GM12878 (cell line): ENCODE measurements at regions not wholly inside any gene's neighbourhood (a gene's known extent, or its start where the extent isn't known, plus 50 kb on each side); places are given as distances from the start of the nearest gene placed in this dataset.

Experiments used
- ATAC-seq: fragments of 200-7000 bp; cut with Tn5 transposase; 3 replicates; pipeline ENCODE4 v1.9.1; 2020; ENCODE audit warnings: mild to moderate bottlenecking, moderate library complexity
- BruUV-seq: library from RNA; stranded (reverse); fragments of 400-500 nt; replicated peaks from 2 replicates; lab custom pipeline; 2021; lab: Mats Ljungman, UMichigan
- CTCF ChIA-PET: fragments of 300-600 bp; sonication (Branson Sonifier 250); formaldehyde crosslinking; extraction: SDS; loops from one replicate; lab custom pipeline; 2021; ENCODE audit warnings: inconsistent platforms; lab: Yijun Ruan, JAX
- POLR2A ChIA-PET: fragments of 350-600 bp; formaldehyde crosslinking; extraction: SDS; loops from one replicate; lab custom pipeline; 2021; ENCODE audit warnings: inconsistent platforms; lab: Charles Lee
- RAD21 ChIA-PET: fragments of 300-600 bp; sonication (Branson Sonifier 250); formaldehyde crosslinking; loops from one replicate; lab custom pipeline; 2023; ENCODE audit warnings: antibody characterized with exemption; ENCODE audit not compliant: unreplicated experiment; lab: Charles Lee
- SMC1A ChIA-PET: fragments of 300-600 bp; sonication (Branson Sonifier 250); formaldehyde crosslinking; loops from one replicate; lab custom pipeline; 2023; ENCODE audit not compliant: unreplicated experiment, uncharacterized antibody; lab: Charles Lee
- DNase-seq: peaks from one replicate; pipeline ENCODE4 v3.0.0-alpha.2; 2011; ENCODE audit warnings: low read depth, low spot score
- FAIRE-seq: peaks from 3 replicates; lab custom pipeline; 2011; peaks lifted over from hg19 to GRCh38; lab: Jason Lieb, UNC
- H2AFZ ChIP-seq: 2 replicates; pipeline ENCODE4 v1.6.0; 2011; ENCODE audit warnings: low read depth, low read length, control low read depth; ENCODE audit not compliant: control insufficient read depth
- H3K27ac ChIP-seq: 2 replicates; pipeline ENCODE4 v1.5.1; 2011; ENCODE audit warnings: control low read depth; ENCODE audit not compliant: control insufficient read depth, insufficient read depth
- H3K27me3 ChIP-seq, 2 experiments: replicated peaks in 1 of 2; 2 replicates each; pipeline versions ENCODE4 v1.6.0 to v1.6.1; 2011; ENCODE audit warnings: low read length in 1 of 2; ENCODE audit not compliant: control insufficient read depth in 2 of 2, insufficient read depth in 2 of 2
- H3K36me3 ChIP-seq, 2 experiments: 2 replicates each; pipeline ENCODE4 v1.5.1; 2011; ENCODE audit warnings: low read length in 1 of 2; ENCODE audit not compliant: control insufficient read depth in 2 of 2, insufficient read depth in 2 of 2
- H3K4me1 ChIP-seq: 2 replicates; pipeline ENCODE4 v1.6.1; 2011; ENCODE audit warnings: mild to moderate bottlenecking, low read length, moderate library complexity, mixed read lengths; ENCODE audit not compliant: control insufficient read depth, insufficient read depth
- H3K4me2 ChIP-seq: 2 replicates; pipeline ENCODE4 v1.6.0; 2011; ENCODE audit warnings: control low read depth; ENCODE audit not compliant: control insufficient read depth, insufficient read depth
- H3K4me3 ChIP-seq: fragments of 200-600 bp; sonication (generic); 2 replicates; pipeline ENCODE4 v1.5.1; 2016
- H3K79me2 ChIP-seq: 2 replicates; pipeline ENCODE4 v1.6.0; 2011; ENCODE audit warnings: low read length; ENCODE audit not compliant: control insufficient read depth, insufficient read depth
- H3K9ac ChIP-seq: 2 replicates; pipeline ENCODE4 v1.8.0; 2011; ENCODE audit warnings: low read length, control low read depth, mixed read lengths; ENCODE audit not compliant: control insufficient read depth, insufficient read depth
- H3K9me3 ChIP-seq: replicated peaks from 3 replicates; pipeline ENCODE4 v1.5.1; 2011; ENCODE audit warnings: mild to moderate bottlenecking, low read length; ENCODE audit not compliant: control insufficient read depth, insufficient read depth
- H4K20me1 ChIP-seq: 2 replicates; pipeline ENCODE4 v1.6.0; 2011; ENCODE audit not compliant: control insufficient read depth, insufficient read depth
- EGR1 ChIP-seq, 2 experiments: IDR thresholded peaks; 1 replicate in 1 of 2; 2 replicates in 1 of 2; pipeline ENCODE4 v1.6.1; 2011 to 2012; ENCODE audit warnings: low read depth in 2 of 2, low read length in 2 of 2, borderline replicate concordance in 1 of 2, mild to moderate bottlenecking in 1 of 2, moderate library complexity in 1 of 2
- EP300 ChIP-seq, 2 experiments: fragments of 150-350 bp in 1 of 2; IDR thresholded peaks; 2 replicates each; pipeline ENCODE4 v1.6.1; 2011 to 2012; ENCODE audit warnings: low read depth in 2 of 2, low read length in 2 of 2, borderline replicate concordance in 1 of 2, improper control_type of control experiment in 1 of 2, inconsistent platforms in 1 of 2; ENCODE audit not compliant: control insufficient read depth in 1 of 2
- RBBP5 ChIP-seq: fragments of 200-600 bp; sonication (generic); conservative IDR thresholded peaks from 2 replicates; pipeline ENCODE4 v1.6.1; 2016
- RFX5 ChIP-seq: IDR thresholded peaks from 2 replicates; pipeline ENCODE4 v1.6.1; 2011; ENCODE audit warnings: low read depth, low read length, improper control_type of control experiment
- SP1 ChIP-seq: IDR thresholded peaks from one replicate; pipeline ENCODE4 v1.6.1; 2011; ENCODE audit warnings: low read depth, low read length
- SUPT20H ChIP-seq: IDR thresholded peaks from 2 replicates; pipeline ENCODE4 v1.6.1; 2011; ENCODE audit warnings: low read depth, mild to moderate bottlenecking, low read length, moderate library complexity, borderline replicate concordance; ENCODE audit not compliant: control insufficient read depth
- WRNIP1 ChIP-seq: IDR thresholded peaks from 2 replicates; pipeline ENCODE4 v1.6.1; 2011; ENCODE audit warnings: low read depth, low read length, improper control_type of control experiment, borderline replicate concordance
- ZNF217 ChIP-seq: fragments of 450-650 bp; IDR thresholded peaks from 2 replicates; pipeline ENCODE4 v1.6.1; 2017; ENCODE audit warnings: antibody characterized with exemption, mild to moderate bottlenecking
- WGBS: methylation state at CpG from one replicate; pipeline ENCODE4 v1.1.6; 2016; ENCODE audit warnings: low lambda C conversion rate; ENCODE audit not compliant: insufficient replicate concordance, insufficient coverage; ENCODE audit errors: missing lambda C conversion rate; 5-methylcytosine and 5-hydroxymethylcytosine counted together
- in situ Hi-C: fragments of 300-500 bp; cut with MboI; formaldehyde crosslinking; loops from 9 replicates; pipeline ENCODE4 v1.14.3; 2018; ENCODE audit warnings: mixed read lengths
- intact Hi-C: fragments of 100-400 bp; cut with micrococcal nuclease; formaldehyde crosslinking; loops from one replicate; pipeline ENCODE4 v1.14.2; 2022; ENCODE audit not compliant: unreplicated experiment
- TF ChIP-seq, protein P1 (sequence below): fragments of 450-650 bp; IDR thresholded peaks from 2 replicates; pipeline ENCODE4 v1.6.1; 2016; ENCODE audit warnings: mild to moderate bottlenecking, moderate library complexity, borderline replicate concordance
- TF ChIP-seq, protein P2 (sequence below): fragments of 450-650 bp; IDR thresholded peaks from 2 replicates; pipeline ENCODE4 v1.6.1; 2016; ENCODE audit warnings: mild to moderate bottlenecking
- TF ChIP-seq, protein P3 (sequence below): IDR thresholded peaks from 2 replicates; pipeline ENCODE4 v1.6.1; 2011; ENCODE audit warnings: low read depth, mild to moderate bottlenecking, low read length, moderate library complexity, borderline replicate concordance; ENCODE audit errors: extremely low read depth
- TF ChIP-seq, protein P4 (sequence below): IDR thresholded peaks from 2 replicates; pipeline ENCODE4 v1.6.1; 2012; ENCODE audit warnings: low read depth, low read length, improper control_type of control experiment

DNA sequence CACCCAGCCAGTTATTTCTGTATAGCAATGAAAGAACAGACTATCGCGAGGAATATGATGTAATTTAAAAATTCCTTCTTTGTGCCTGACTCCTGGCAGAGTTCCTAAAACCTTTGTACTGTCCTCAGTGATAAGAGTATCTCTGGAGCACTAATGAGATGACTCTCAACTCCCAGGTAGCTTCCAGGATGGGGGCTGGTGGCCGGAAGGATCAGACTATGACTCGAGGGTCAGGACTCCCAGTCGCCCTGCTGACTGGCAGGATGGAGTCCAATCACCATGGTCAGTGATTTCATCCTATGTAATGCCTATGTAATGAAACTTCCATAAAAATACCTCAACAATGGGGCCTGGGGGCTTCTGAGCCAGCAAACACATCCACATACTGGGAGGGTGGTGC, 135.1 kb downstream of the SHANK2 start (continued):
- TF ChIP-seq, protein P1, sequence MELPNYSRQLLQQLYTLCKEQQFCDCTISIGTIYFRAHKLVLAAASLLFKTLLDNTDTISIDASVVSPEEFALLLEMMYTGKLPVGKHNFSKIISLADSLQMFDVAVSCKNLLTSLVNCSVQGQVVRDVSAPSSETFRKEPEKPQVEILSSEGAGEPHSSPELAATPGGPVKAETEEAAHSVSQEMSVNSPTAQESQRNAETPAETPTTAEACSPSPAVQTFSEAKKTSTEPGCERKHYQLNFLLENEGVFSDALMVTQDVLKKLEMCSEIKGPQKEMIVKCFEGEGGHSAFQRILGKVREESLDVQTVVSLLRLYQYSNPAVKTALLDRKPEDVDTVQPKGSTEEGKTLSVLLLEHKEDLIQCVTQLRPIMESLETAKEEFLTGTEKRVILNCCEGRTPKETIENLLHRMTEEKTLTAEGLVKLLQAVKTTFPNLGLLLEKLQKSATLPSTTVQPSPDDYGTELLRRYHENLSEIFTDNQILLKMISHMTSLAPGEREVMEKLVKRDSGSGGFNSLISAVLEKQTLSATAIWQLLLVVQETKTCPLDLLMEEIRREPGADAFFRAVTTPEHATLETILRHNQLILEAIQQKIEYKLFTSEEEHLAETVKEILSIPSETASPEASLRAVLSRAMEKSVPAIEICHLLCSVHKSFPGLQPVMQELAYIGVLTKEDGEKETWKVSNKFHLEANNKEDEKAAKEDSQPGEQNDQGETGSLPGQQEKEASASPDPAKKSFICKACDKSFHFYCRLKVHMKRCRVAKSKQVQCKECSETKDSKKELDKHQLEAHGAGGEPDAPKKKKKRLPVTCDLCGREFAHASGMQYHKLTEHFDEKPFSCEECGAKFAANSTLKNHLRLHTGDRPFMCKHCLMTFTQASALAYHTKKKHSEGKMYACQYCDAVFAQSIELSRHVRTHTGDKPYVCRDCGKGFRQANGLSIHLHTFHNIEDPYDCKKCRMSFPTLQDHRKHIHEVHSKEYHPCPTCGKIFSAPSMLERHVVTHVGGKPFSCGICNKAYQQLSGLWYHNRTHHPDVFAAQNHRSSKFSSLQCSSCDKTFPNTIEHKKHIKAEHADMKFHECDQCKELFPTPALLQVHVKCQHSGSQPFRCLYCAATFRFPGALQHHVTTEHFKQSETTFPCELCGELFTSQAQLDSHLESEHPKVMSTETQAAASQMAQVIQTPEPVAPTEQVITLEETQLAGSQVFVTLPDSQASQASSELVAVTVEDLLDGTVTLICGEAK, result no peak
- TF ChIP-seq, protein P2, sequence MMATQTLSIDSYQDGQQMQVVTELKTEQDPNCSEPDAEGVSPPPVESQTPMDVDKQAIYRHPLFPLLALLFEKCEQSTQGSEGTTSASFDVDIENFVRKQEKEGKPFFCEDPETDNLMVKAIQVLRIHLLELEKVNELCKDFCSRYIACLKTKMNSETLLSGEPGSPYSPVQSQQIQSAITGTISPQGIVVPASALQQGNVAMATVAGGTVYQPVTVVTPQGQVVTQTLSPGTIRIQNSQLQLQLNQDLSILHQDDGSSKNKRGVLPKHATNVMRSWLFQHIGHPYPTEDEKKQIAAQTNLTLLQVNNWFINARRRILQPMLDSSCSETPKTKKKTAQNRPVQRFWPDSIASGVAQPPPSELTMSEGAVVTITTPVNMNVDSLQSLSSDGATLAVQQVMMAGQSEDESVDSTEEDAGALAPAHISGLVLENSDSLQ, result no peak
- TF ChIP-seq RBBP5, result no peak
- TF ChIP-seq, all 136 proteins: peak for 0

DNA sequence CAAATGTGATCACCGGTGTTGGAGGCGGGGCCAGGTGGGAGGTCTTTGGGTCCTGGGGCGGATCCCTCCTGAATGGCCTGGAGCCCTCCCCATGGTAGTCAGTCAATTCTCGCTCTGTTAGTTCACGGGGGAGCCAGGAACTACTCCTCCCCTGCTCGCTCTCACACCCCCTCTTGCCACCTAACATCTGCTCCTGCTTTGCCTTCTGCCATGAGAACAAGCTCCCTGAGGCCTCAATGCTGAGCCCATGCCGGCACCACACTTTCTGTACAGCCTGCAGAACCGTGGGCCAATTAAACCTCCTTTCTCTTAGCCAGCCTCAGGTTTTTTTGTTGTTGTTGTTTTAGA, 135.7 kb downstream of the SHANK2 start:
- in situ Hi-C loops, result no loop called here
- no peak for FAIRE-seq
- no peak for ATAC-seq
- BruUV-seq, result no TSS peak
- WGBS, result 55% methylated on average over 7 of the region's 8 CpGs
- DNase-seq, result no peak
- Histone ChIP-seq H3K4me1 (peaks cover 8% of the 10 kb centered on the region), H3K4me2 (no peak overlapping the region), H2AFZ (no peak overlapping the region), H3K9me3 (no peaks in the 10 kb centered on the region), H3K9ac (no peak overlapping the region), H3K27me3 (peaks cover 0 to 2% of the 10 kb centered on the region in 2 experiments; a peak in 1 of 4 replicates), H3K36me3 (no peaks in the 10 kb centered on the region), H3K27ac (no peak overlapping the region), H3K4me3 (no peak overlapping the region), H4K20me1 (no peaks in the 10 kb centered on the region), H3K79me2 (no peaks in the 10 kb centered on the region)
- ChIA-PET SMC1A (no interaction called here), POLR2A (no interaction called here), CTCF (no interaction called here), RAD21 (no interaction called here)
- intact Hi-C loops, result no loop called here
- TF ChIP-seq, protein P3, sequence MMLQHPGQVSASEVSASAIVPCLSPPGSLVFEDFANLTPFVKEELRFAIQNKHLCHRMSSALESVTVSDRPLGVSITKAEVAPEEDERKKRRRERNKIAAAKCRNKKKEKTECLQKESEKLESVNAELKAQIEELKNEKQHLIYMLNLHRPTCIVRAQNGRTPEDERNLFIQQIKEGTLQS, result no peak
- TF ChIP-seq EP300 (IDR thresholded peaks at IDR 0.05; ENCODE audit: borderline replicate concordance in 1 of 2, control insufficient read depth in 1 of 2, low read depth in 2 of 2, low read length in 2 of 2) (no peak), EGR1 (IDR thresholded peaks at IDR 0.05; ENCODE audit: borderline replicate concordance in 1 of 2, low read depth in 2 of 2, low read length in 2 of 2) (no peak), SP1 (no peak), RFX5 (no peak), ZNF217 (no peak), WRNIP1 (no peak), SUPT20H (no peak)
- TF ChIP-seq, protein P4, sequence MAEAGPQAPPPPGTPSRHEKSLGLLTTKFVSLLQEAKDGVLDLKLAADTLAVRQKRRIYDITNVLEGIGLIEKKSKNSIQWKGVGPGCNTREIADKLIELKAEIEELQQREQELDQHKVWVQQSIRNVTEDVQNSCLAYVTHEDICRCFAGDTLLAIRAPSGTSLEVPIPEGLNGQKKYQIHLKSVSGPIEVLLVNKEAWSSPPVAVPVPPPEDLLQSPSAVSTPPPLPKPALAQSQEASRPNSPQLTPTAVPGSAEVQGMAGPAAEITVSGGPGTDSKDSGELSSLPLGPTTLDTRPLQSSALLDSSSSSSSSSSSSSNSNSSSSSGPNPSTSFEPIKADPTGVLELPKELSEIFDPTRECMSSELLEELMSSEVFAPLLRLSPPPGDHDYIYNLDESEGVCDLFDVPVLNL, result no peak
